Small intestine (tissue), 7 donors: ENCODE measurements at regions not wholly inside any gene's neighbourhood (a gene's known extent, or its start where the extent isn't known, plus 50 kb on each side); places are given as distances from the start of the nearest gene placed in this dataset.
"Not testable (repeated sequence)": the region's sequence is repeated elsewhere in the genome, so short reads cannot be mapped to it uniquely, and the experiment has no call there.

Source experiments
- DNase-seq, 2 donors: peaks; one replicate each; pipeline versions ENCODE4 v3.0.0 to v3.0.0-alpha.2; 2013
- FAIRE-seq: peaks from 2 replicates; lab custom pipeline; 2012; peaks lifted over from hg19 to GRCh38; lab: Jason Lieb, UNC
- H3K27ac ChIP-seq, 3 donors: one replicate each; pipeline ENCODE4 v1.5.1; 2013; ENCODE audit warnings: low read length in 2 of 3, mild to moderate bottlenecking in 2 of 3, control low read depth in 1 of 3, inconsistent platforms in 1 of 3, low read depth in 1 of 3, moderate library complexity in 1 of 3
- H3K27me3 ChIP-seq, 3 donors: one replicate each; pipeline ENCODE4 v1.6.1; 2013; ENCODE audit warnings: low read length in 3 of 3, inconsistent platforms in 1 of 3; ENCODE audit not compliant: control insufficient read depth in 3 of 3, insufficient read depth in 3 of 3
- H3K36me3 ChIP-seq, 3 donors: one replicate each; pipeline ENCODE4 v1.6.1; 2013; ENCODE audit warnings: low read length in 3 of 3, inconsistent platforms in 1 of 3, low read depth in 1 of 3, mild to moderate bottlenecking in 1 of 3, moderate library complexity in 1 of 3; ENCODE audit not compliant: control insufficient read depth in 3 of 3, insufficient read depth in 2 of 3
- H3K4me1 ChIP-seq, 3 donors: one replicate each; pipeline ENCODE4 v1.6.1; 2013; ENCODE audit warnings: low read length in 2 of 3, inconsistent platforms in 1 of 3, low read depth in 1 of 3, mild to moderate bottlenecking in 1 of 3, moderate library complexity in 1 of 3; ENCODE audit not compliant: control insufficient read depth in 3 of 3, insufficient read depth in 2 of 3
- H3K4me3 ChIP-seq, 3 donors: one replicate each; pipeline ENCODE4 v1.5.1; 2013; ENCODE audit warnings: low read length in 3 of 3, control low read depth in 1 of 3, inconsistent platforms in 1 of 3, low read depth in 1 of 3, mild to moderate bottlenecking in 1 of 3, moderate library complexity in 1 of 3
- H3K9me3 ChIP-seq, 2 donors: one replicate each; pipeline ENCODE4 v1.6.1; 2013; ENCODE audit warnings: low read depth in 1 of 2, low read length in 1 of 2; ENCODE audit not compliant: control insufficient read depth in 2 of 2, insufficient read depth in 1 of 2
- WGBS, 3 donors: extraction: QIAGEN DNeasy Blood & Tissue Kit; methylation state at CpG; one replicate each; pipeline ENCODE4 v1.1.7; 2013; 5-methylcytosine and 5-hydroxymethylcytosine counted together
- donor health status: healthy with polysubstance abuse.
- donor health status: control.
- donor health status: control.
- donor health status: Bipolar disorder and iron deficiency.
- donor health status: healthy.

- Histone ChIP-seq H3K36me3 (no peaks in the 10 kb centered on the region), H3K27me3 (no peaks in the 10 kb centered on the region), H3K4me1 (no peaks in the 10 kb centered on the region), H3K4me3 (no peak overlapping the region), H3K9me3 (no peaks in the 10 kb centered on the region), H3K27ac (no peak overlapping the region)
- no peak for FAIRE-seq
- whole genome bisulfite sequencing, 3 donors, result 90 to 97% (median 95%) methylated on average over 5 of the region's 5 CpGs
- DNase-seq, result no peak
Observed at GRCh38 chr12:69168363-69168762, 71.0 kb upstream of the CPSF6 start.

GRCh38 chr12:69168828-69169227 is 70.5 kb upstream of the CPSF6 start:
- no peaks in the 10 kb centered on the region for H3K36me3 ChIP-seq
- H3K27me3 ChIP-seq, result no peaks in the 10 kb centered on the region
- FAIRE-seq (no peak), DNase-seq (no peak)
- H3K4me3 ChIP-seq, result no peak overlapping the region
- no peaks in the 10 kb centered on the region for H3K4me1 ChIP-seq
- H3K9me3 ChIP-seq, result no peaks in the 10 kb centered on the region
- WGBS, 3 donors, result 90 to 96% (median 96%) methylated on average over 3 of the region's 3 CpGs
- H3K27ac ChIP-seq, result no peak overlapping the region

- 27 to 54% (median 47%) methylated on average over 4 of the region's 4 CpGs for WGBS, 3 donors
- Histone ChIP-seq H3K9me3 (no peaks in the 10 kb centered on the region), H3K27me3 (no peaks in the 10 kb centered on the region), H3K36me3 (no peaks in the 10 kb centered on the region), H3K4me3 (no peak overlapping the region), H3K4me1 (no peaks in the 10 kb centered on the region), H3K27ac (no peak overlapping the region)
- peak; percentile 16 to 33 for DNase-seq
- FAIRE-seq, result no peak
Observed at GRCh38 chr12:69170293-69170692, 69.1 kb upstream of the CPSF6 start.

- no peak for FAIRE-seq
- Histone ChIP-seq H3K36me3 (no peaks in the 10 kb centered on the region), H3K27me3 (no peaks in the 10 kb centered on the region), H3K27ac (no peak overlapping the region), H3K4me3 (no peak overlapping the region), H3K4me1 (no peaks in the 10 kb centered on the region), H3K9me3 (peaks cover 0 to 6% of the 10 kb centered on the region in 2 donors)
- no peak for DNase-seq
- WGBS, 3 donors, result 80 to 92% (median 82%) methylated on average over 6 of the region's 6 CpGs
Observed at GRCh38 chr12:69171881-69172280, 67.5 kb upstream of the CPSF6 start.

GRCh38 chr12:69172491-69172890 is 66.9 kb upstream of the CPSF6 start:
- H3K4me1 ChIP-seq, result no peaks in the 10 kb centered on the region
- no peaks in the 10 kb centered on the region for H3K27me3 ChIP-seq
- 17 to 44% (median 42%) methylated on average over 1 of the region's 1 CpG for WGBS, 3 donors
- DNase-seq (peak in 1 of 2 donors; percentile 18), FAIRE-seq (no peak)
- no peaks in the 10 kb centered on the region for H3K36me3 ChIP-seq
- no peak overlapping the region for H3K4me3 ChIP-seq
- peaks cover 0 to 6% of the 10 kb centered on the region in 2 donors for H3K9me3 ChIP-seq
- no peak overlapping the region for H3K27ac ChIP-seq

- no peak for FAIRE-seq
- Histone ChIP-seq H3K9me3 (peaks cover 0 to 6% of the 10 kb centered on the region in 2 donors), H3K4me3 (no peak overlapping the region), H3K27ac (no peak overlapping the region), H3K27me3 (no peaks in the 10 kb centered on the region), H3K36me3 (no peaks in the 10 kb centered on the region), H3K4me1 (no peaks in the 10 kb centered on the region)
- WGBS, 3 donors, result 73 to 84% (median 82%) methylated on average over 9 of the region's 9 CpGs
- DNase-seq, result no peak
Observed at GRCh38 chr12:69173368-69173767, 66.0 kb upstream of the CPSF6 start.

- Histone ChIP-seq H3K4me3 (no peak overlapping the region), H3K27ac (no peak overlapping the region), H3K27me3 (no peaks in the 10 kb centered on the region), H3K4me1 (no peaks in the 10 kb centered on the region), H3K36me3 (no peaks in the 10 kb centered on the region), H3K9me3 (peaks cover 0 to 18% of the 10 kb centered on the region in 2 donors)
- DNase-seq, result no peak
- FAIRE-seq, result no peak
Observed at GRCh38 chr12:69179786-69180185, 59.6 kb upstream of the CPSF6 start.

GRCh38 chr12:69187572-69187971 is 51.8 kb upstream of the CPSF6 start:
- H3K27ac ChIP-seq, H3K4me3 ChIP-seq, H3K27me3 ChIP-seq, DNase-seq, H3K36me3 ChIP-seq, FAIRE-seq, H3K4me1 ChIP-seq: not testable (repeated sequence)
- peaks cover 0 to 16% of the 10 kb centered on the region in 2 donors for H3K9me3 ChIP-seq
- WGBS, 3 donors, result 57 to 69% (median 65%) methylated on average over 7 of the region's 7 CpGs

GRCh38 chr12:69189378-69189978 is 49.9 kb upstream of the CPSF6 start:
- Histone ChIP-seq H3K4me3 (no peak overlapping the region), H3K4me1 (no peaks in the 10 kb centered on the region), H3K9me3 (peaks cover 0 to 13% of the 10 kb centered on the region in 2 donors), H3K27me3 (no peaks in the 10 kb centered on the region), H3K27ac (no peak overlapping the region), H3K36me3 (no peaks in the 10 kb centered on the region)
- WGBS, 3 donors, result 44 to 55% (median 54%) methylated on average over 4 of the region's 4 CpGs
- no peak for FAIRE-seq
- DNase-seq, result no peak
